K562 (cell line): ENCODE measurements at regions not wholly inside any gene's neighbourhood (a gene's known extent, or its start where the extent isn't known, plus 50 kb on each side); places are given as distances from the start of the nearest gene placed in this dataset.

Experiments
- BRF1 ChIP-seq: IDR thresholded peaks from 3 replicates; pipeline ENCODE4 v1.6.1; 2011; ENCODE audit warnings: borderline replicate concordance, mild to moderate bottlenecking; ENCODE audit not compliant: insufficient read length; ENCODE audit errors: extremely low read depth
- HES1 ChIP-seq: fragments of 450-650 bp; IDR thresholded peaks from 2 replicates; pipeline ENCODE4 v1.6.1; 2016; ENCODE audit warnings: low read depth, mild to moderate bottlenecking, moderate library complexity
- POLR2A ChIP-seq: fragments of 450-650 bp; conservative IDR thresholded peaks from 2 replicates; pipeline ENCODE4 v1.6.1; 2016
- ZFP30 ChIP-seq: fragments of 250-450 bp; sonication (Bioruptor Pico); IDR thresholded peaks from 2 replicates; pipeline ENCODE4 v1.8.0; 2022; ENCODE audit warnings: moderate library complexity, mild to moderate bottlenecking, inconsistent platforms, borderline replicate concordance
- ZNF561 ChIP-seq: fragments of 450-650 bp; formaldehyde crosslinking; conservative IDR thresholded peaks from 2 replicates; pipeline ENCODE4 v1.4.0; 2020; ENCODE audit warnings: mild to moderate bottlenecking, moderate library complexity

GRCh38 chr1:37097731-37098130 lies 63.4 kb upstream of the GRIK3 start:
- TF ChIP-seq ZNF561 (CRISPR knock-in tag) = no peak
- TF ChIP-seq ZFP30 (CRISPR knock-in tag) = no peak
- TF ChIP-seq BRF1 = no peak
- TF ChIP-seq POLR2A = no peak
- TF ChIP-seq HES1 = no peak
